Lower lobe of right lung (tissue), 2 donors: ENCODE measurements at regions not wholly inside any gene's neighbourhood (a gene's known extent, or its start where the extent isn't known, plus 50 kb on each side); places are given as distances from the start of the nearest gene placed in this dataset.

Source experiments
- ATAC-seq, 2 donors: fragments of 200-7000 bp; cut with Tn5 transposase; one replicate each; pipeline ENCODE4 v1.9.1; 2020 to 2022; ENCODE audit warnings: mild to moderate bottlenecking in 2 of 2, moderate library complexity in 2 of 2
- DNase-seq: peaks from one replicate; pipeline ENCODE4 v3.0.0-alpha.2; 2020
- H3K27ac ChIP-seq: fragments of 200-600 bp; one replicate; pipeline ENCODE4 v1.8.0; 2022
- H3K27me3 ChIP-seq: fragments of 200-600 bp; one replicate; pipeline ENCODE4 v1.8.0; 2022; ENCODE audit warnings: low read depth
- H3K36me3 ChIP-seq: fragments of 200-600 bp; one replicate; pipeline ENCODE4 v1.8.0; 2022; ENCODE audit warnings: mild to moderate bottlenecking
- H3K4me1 ChIP-seq: fragments of 200-600 bp; one replicate; pipeline ENCODE4 v1.8.0; 2022
- H3K4me3 ChIP-seq: fragments of 200-600 bp; one replicate; pipeline ENCODE4 v1.8.0; 2022; ENCODE audit warnings: mild to moderate bottlenecking
- H3K9me3 ChIP-seq: fragments of 200-600 bp; one replicate; pipeline ENCODE4 v1.8.0; 2022
- intact Hi-C: fragments of 100-400 bp; cut with DNase I; formaldehyde crosslinking; loops from one replicate; pipeline ENCODE4 v1.11.0; 2022
- TF ChIP-seq, protein P1 (sequence below): fragments of 200-600 bp; IDR thresholded peaks from one replicate; pipeline ENCODE4 v1.8.0; 2022; ENCODE audit warnings: antibody characterized with exemption, mild to moderate bottlenecking
- donor health status: DM: no; HTN: yes; CAD: no; lungs with severe emphysema.

DNA sequence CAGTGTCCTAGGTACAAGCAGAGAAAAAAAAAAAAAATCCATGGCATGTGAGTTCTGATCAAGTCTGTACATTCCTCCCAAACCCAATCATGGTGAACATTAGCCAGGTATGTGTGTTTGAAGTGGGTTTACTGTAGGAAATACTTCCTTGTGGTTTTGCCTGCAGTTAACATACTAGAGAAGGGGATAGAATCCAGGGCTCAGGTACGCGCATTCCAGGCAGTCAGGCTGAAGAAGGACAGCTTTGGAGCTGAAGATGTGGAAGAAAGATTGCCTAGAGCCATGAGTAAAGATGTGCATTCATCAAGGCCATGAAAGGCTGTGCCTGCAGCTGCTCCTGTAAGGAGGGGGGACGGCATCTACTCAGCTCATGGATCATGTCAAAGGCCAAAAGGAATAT, 88.2 kb upstream of the NTF3 start:
- TF ChIP-seq, protein P1, sequence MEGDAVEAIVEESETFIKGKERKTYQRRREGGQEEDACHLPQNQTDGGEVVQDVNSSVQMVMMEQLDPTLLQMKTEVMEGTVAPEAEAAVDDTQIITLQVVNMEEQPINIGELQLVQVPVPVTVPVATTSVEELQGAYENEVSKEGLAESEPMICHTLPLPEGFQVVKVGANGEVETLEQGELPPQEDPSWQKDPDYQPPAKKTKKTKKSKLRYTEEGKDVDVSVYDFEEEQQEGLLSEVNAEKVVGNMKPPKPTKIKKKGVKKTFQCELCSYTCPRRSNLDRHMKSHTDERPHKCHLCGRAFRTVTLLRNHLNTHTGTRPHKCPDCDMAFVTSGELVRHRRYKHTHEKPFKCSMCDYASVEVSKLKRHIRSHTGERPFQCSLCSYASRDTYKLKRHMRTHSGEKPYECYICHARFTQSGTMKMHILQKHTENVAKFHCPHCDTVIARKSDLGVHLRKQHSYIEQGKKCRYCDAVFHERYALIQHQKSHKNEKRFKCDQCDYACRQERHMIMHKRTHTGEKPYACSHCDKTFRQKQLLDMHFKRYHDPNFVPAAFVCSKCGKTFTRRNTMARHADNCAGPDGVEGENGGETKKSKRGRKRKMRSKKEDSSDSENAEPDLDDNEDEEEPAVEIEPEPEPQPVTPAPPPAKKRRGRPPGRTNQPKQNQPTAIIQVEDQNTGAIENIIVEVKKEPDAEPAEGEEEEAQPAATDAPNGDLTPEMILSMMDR = no peak
- DNase-seq (no peak), ATAC-seq (no peak)
- intact Hi-C loops = no loop called here
- Histone ChIP-seq H3K27ac (no peak overlapping the region), H3K4me3 (no peak overlapping the region), H3K9me3 (no peaks in the 10 kb centered on the region), H3K4me1 (no peaks in the 10 kb centered on the region), H3K27me3 (no peaks in the 10 kb centered on the region), H3K36me3 (no peaks in the 10 kb centered on the region)

- Histone ChIP-seq H3K27ac (no peak overlapping the region), H3K4me3 (no peak overlapping the region), H3K4me1 (no peaks in the 10 kb centered on the region), H3K9me3 (no peaks in the 10 kb centered on the region), H3K36me3 (no peaks in the 10 kb centered on the region), H3K27me3 (no peaks in the 10 kb centered on the region)
- no peak for ATAC-seq
- TF ChIP-seq, protein P1 = no peak
- DNase-seq = no peak
- intact Hi-C loops = no loop called here
Measured at GRCh38 chr12:5344131-5344530, 87.8 kb upstream of the NTF3 start.

- no peak for DNase-seq
- H3K9me3 ChIP-seq = no peaks in the 10 kb centered on the region
- TF ChIP-seq, protein P1 = no peak
- no peak for ATAC-seq
- H3K4me3 ChIP-seq = no peak overlapping the region
- intact Hi-C loops = no loop called here
- H3K36me3 ChIP-seq = no peaks in the 10 kb centered on the region
- H3K27me3 ChIP-seq = no peaks in the 10 kb centered on the region
- no peaks in the 10 kb centered on the region for H3K4me1 ChIP-seq
- H3K27ac ChIP-seq = no peak overlapping the region
Measured at GRCh38 chr12:5345534-5345933, 86.4 kb upstream of the NTF3 start.

DNA sequence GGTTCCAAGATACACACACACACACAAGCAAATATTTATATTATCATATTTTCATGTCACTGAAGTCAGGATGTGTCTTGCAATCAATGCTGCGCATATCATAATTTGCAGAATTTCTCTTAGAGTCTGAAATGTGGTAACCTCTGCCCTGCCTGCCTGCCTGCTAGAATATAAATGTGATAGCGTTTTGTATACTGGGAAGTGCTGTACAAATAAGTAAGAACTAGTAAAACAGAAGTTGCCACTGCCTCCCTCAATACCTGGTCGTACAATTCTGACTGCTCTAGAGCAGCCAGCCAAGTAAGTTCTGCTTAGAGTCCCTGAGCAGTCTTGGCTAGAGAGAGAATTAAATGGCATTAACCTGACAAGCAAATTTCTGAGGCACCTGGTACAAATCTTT, 83.9 kb upstream of the NTF3 start:
- no peaks in the 10 kb centered on the region for H3K27me3 ChIP-seq
- ATAC-seq = no peak
- no peak overlapping the region for H3K4me3 ChIP-seq
- H3K36me3 ChIP-seq = no peaks in the 10 kb centered on the region
- peaks cover 1% of the 10 kb centered on the region for H3K9me3 ChIP-seq
- no peaks in the 10 kb centered on the region for H3K4me1 ChIP-seq
- TF ChIP-seq, protein P1 = no peak
- no peak overlapping the region for H3K27ac ChIP-seq
- intact Hi-C loops = no loop called here
- DNase-seq = no peak

- TF ChIP-seq, protein P1 = no peak
- DNase-seq = no peak
- no peak overlapping the region for H3K4me3 ChIP-seq
- no peaks in the 10 kb centered on the region for H3K27me3 ChIP-seq
- no peak for ATAC-seq
- intact Hi-C loops = no loop called here
- H3K4me1 ChIP-seq = no peaks in the 10 kb centered on the region
- H3K36me3 ChIP-seq = no peaks in the 10 kb centered on the region
- H3K9me3 ChIP-seq = peaks cover 3% of the 10 kb centered on the region
- H3K27ac ChIP-seq = no peak overlapping the region
Measured at GRCh38 chr12:5348491-5348890, 83.4 kb upstream of the NTF3 start.
